SK-N-SH (cell line): ENCODE measurements at regions not wholly inside any gene's neighbourhood (a gene's known extent, or its start where the extent isn't known, plus 50 kb on each side); places are given as distances from the start of the nearest gene placed in this dataset.

Experiments used
- CTCF ChIA-PET: fragments of 300-600, 350-600 bp; formaldehyde crosslinking; extraction: SDS; loops from one replicate; lab custom pipeline; 2021; lab: Yijun Ruan, JAX
- POLR2A ChIA-PET: fragments of 350-600 bp; sonication (Branson Sonifier 250); formaldehyde crosslinking; extraction: SDS; loops from one replicate; lab custom pipeline; 2020; ENCODE audit warnings: antibody characterized with exemption, inconsistent platforms; lab: Yijun Ruan, JAX
- DNase-seq: peaks from one replicate; pipeline ENCODE4 v3.0.0; 2012
- H2AFZ ChIP-seq: fragments of 200-600 bp; sonication (generic); 2 replicates; pipeline ENCODE4 v1.8.1; 2016; ENCODE audit warnings: antibody characterized with exemption, mild to moderate bottlenecking, low read depth
- H3F3A ChIP-seq: fragments of 200-600 bp; sonication (generic); replicated peaks from 2 replicates; pipeline ENCODE3; 2016; ENCODE audit warnings: antibody characterized with exemption, mild to moderate bottlenecking; ENCODE audit not compliant: insufficient read depth
- H3K27ac ChIP-seq, 2 experiments: fragments of 200-500 bp in 1 of 2; fragments of 200-600 bp in 1 of 2; sonication (Bioruptor generic) in 1 of 2; sonication (generic), shearing (Covaris generic) in 1 of 2; 2 replicates each; pipeline versions ENCODE4 v1.5.1 to v1.6.1; 2014 to 2016; ENCODE audit warnings: low read depth in 2 of 2, inconsistent platforms in 1 of 2, low read length in 1 of 2, mild to moderate bottlenecking in 1 of 2, mixed read lengths in 1 of 2
- H3K27me3 ChIP-seq: fragments of 200-600 bp; sonication (generic), shearing (Covaris generic); 2 replicates; pipeline ENCODE4 v1.6.1; 2016; ENCODE audit warnings: mixed run types; ENCODE audit not compliant: insufficient read depth
- H3K36me3 ChIP-seq, 2 experiments: fragments of 200-500 bp in 1 of 2; fragments of 200-600 bp in 1 of 2; sonication (Bioruptor generic) in 1 of 2; sonication (generic) in 1 of 2; replicated peaks in 1 of 2; 2 replicates each; pipeline versions ENCODE3 to v1.5.1; 2014 to 2016; ENCODE audit warnings: low read length in 1 of 2, mild to moderate bottlenecking in 1 of 2; ENCODE audit not compliant: insufficient read depth in 2 of 2, control insufficient read depth in 1 of 2
- H3K4me1 ChIP-seq, 2 experiments: fragments of 200-500 bp in 1 of 2; fragments of 200-600 bp in 1 of 2; sonication (Bioruptor generic) in 1 of 2; sonication (generic), shearing (Covaris generic) in 1 of 2; 2 replicates each; pipeline versions ENCODE4 v1.5.1 to v1.6.1; 2014 to 2016; ENCODE audit warnings: low read depth in 1 of 2, low read length in 1 of 2, mixed run types in 1 of 2; ENCODE audit not compliant: insufficient read depth in 2 of 2, control insufficient read depth in 1 of 2
- H3K4me2 ChIP-seq: fragments of 200-600 bp; sonication (generic), shearing (Covaris generic); 2 replicates; pipeline ENCODE4 v1.6.1; 2017; ENCODE audit warnings: mixed run types
- H3K4me3 ChIP-seq, 2 experiments: fragments of 200-500 bp in 1 of 2; fragments of 200-600 bp in 1 of 2; sonication (Bioruptor generic) in 1 of 2; sonication (generic), shearing (Covaris generic) in 1 of 2; 2 replicates each; pipeline versions ENCODE4 v1.5.1 to v1.8.1; 2014 to 2016; ENCODE audit warnings: low read depth in 2 of 2, inconsistent platforms in 1 of 2, low read length in 1 of 2, mild to moderate bottlenecking in 1 of 2, mixed read lengths in 1 of 2, moderate library complexity in 1 of 2
- H3K79me2 ChIP-seq: fragments of 200-600 bp; sonication (generic); 2 replicates; pipeline ENCODE4 v1.8.1; 2017; ENCODE audit warnings: mild to moderate bottlenecking; ENCODE audit not compliant: insufficient read depth
- H3K9ac ChIP-seq: fragments of 200-600 bp; sonication (generic); 2 replicates; pipeline ENCODE4 v1.6.1; 2017; ENCODE audit warnings: mixed run types
- H3K9me2 ChIP-seq: fragments of 200-600 bp; sonication (generic); 2 replicates; pipeline ENCODE4 v1.6.1; 2017; ENCODE audit warnings: mixed run types
- H3K9me3 ChIP-seq: fragments of 200-600 bp; sonication (generic); 2 replicates; pipeline ENCODE4 v1.6.1; 2017; ENCODE audit warnings: mixed run types, mild to moderate bottlenecking, moderate library complexity
- H4K20me1 ChIP-seq: fragments of 200-600 bp; sonication (generic); 2 replicates; pipeline ENCODE4 v1.6.1; 2017; ENCODE audit warnings: mild to moderate bottlenecking, mixed run types; ENCODE audit not compliant: insufficient read depth
- EP300 ChIP-seq, 2 experiments: IDR thresholded peaks; 2 replicates each; pipeline versions ENCODE4 v1.4.0 to v1.6.1; 2012; ENCODE audit warnings: borderline replicate concordance in 1 of 2, low read depth in 1 of 2, low read length in 1 of 2
- EZH2phosphoT487 ChIP-seq: fragments of 200-600 bp; sonication (generic); IDR thresholded peaks from 2 replicates; pipeline ENCODE4 v1.6.1; 2017; ENCODE audit warnings: low read depth, mixed run types, mild to moderate bottlenecking, antibody characterized with exemption, moderate library complexity, borderline replicate concordance
- FOXJ3 ChIP-seq: sonication (generic); formaldehyde crosslinking; IDR thresholded peaks from 2 replicates; pipeline ENCODE4 v1.5.1; 2020; ENCODE audit warnings: mild to moderate bottlenecking, missing genetic modification reagents
- GABPA ChIP-seq: IDR thresholded peaks from 2 replicates; pipeline ENCODE4 v1.4.0; 2012; ENCODE audit warnings: low read depth, mild to moderate bottlenecking
- IRF3 ChIP-seq: fragments of 150-350 bp; IDR thresholded peaks from 2 replicates; pipeline ENCODE4 v1.6.1; 2016; ENCODE audit warnings: mild to moderate bottlenecking, low read depth, low read length
- JUND ChIP-seq: IDR thresholded peaks from 2 replicates; pipeline ENCODE4 v1.4.0; 2012
- MAX ChIP-seq: IDR thresholded peaks from 2 replicates; pipeline ENCODE4 v1.4.0; 2012; ENCODE audit warnings: low read depth
- MEF2A ChIP-seq: IDR thresholded peaks from 2 replicates; pipeline ENCODE4 v1.4.0; 2012; ENCODE audit warnings: low read depth, borderline replicate concordance
- MXI1 ChIP-seq: IDR thresholded peaks from 2 replicates; pipeline ENCODE4 v1.6.1; 2012; ENCODE audit warnings: mild to moderate bottlenecking, low read depth, low read length, improper control_type of control experiment
- NFIC ChIP-seq: IDR thresholded peaks from 2 replicates; pipeline ENCODE4 v1.4.0; 2012; ENCODE audit warnings: borderline replicate concordance
- RAD21 ChIP-seq: IDR thresholded peaks from 2 replicates; pipeline ENCODE4 v1.6.1; 2012; ENCODE audit warnings: mild to moderate bottlenecking, low read length
- REST ChIP-seq: IDR thresholded peaks from 2 replicates; pipeline ENCODE4 v1.6.1; 2012; ENCODE audit warnings: mild to moderate bottlenecking, low read depth, low read length, moderate library complexity
- RXRA ChIP-seq: IDR thresholded peaks from 2 replicates; pipeline ENCODE4 v1.4.0; 2012; ENCODE audit warnings: low read depth, mild to moderate bottlenecking, borderline replicate concordance
- TAF1 ChIP-seq: IDR thresholded peaks from 2 replicates; pipeline ENCODE4 v1.6.1; 2012; ENCODE audit warnings: low read depth, mild to moderate bottlenecking, low read length, moderate library complexity, borderline replicate concordance
- TCF12 ChIP-seq: IDR thresholded peaks from 2 replicates; pipeline ENCODE4 v1.4.0; 2012
- USF2 ChIP-seq: fragments of 150-350 bp; IDR thresholded peaks from 2 replicates; pipeline ENCODE4 v1.6.1; 2017; ENCODE audit warnings: antibody characterized with exemption, low read length, low read depth, borderline replicate concordance
- YY1 ChIP-seq: IDR thresholded peaks from 2 replicates; pipeline ENCODE4 v1.4.0; 2012; ENCODE audit warnings: low read depth, mild to moderate bottlenecking
- ZBTB33 ChIP-seq: IDR thresholded peaks from 2 replicates; pipeline ENCODE4 v1.4.0; 2012; ENCODE audit warnings: low read depth, borderline replicate concordance
- WGBS: methylation state at CpG from one replicate; pipeline ENCODE4 v1.1.6; 2017; ENCODE audit warnings: low lambda C conversion rate; 5-methylcytosine and 5-hydroxymethylcytosine counted together

- no peak for TF ChIP-seq REST
- no peak; a peak in 1 of 4 replicates for TF ChIP-seq EP300 (IDR thresholded peaks at IDR 0.05; ENCODE audit: borderline replicate concordance in 1 of 2, low read depth in 1 of 2, low read length in 1 of 2)
- peak; percentile 43; the same call in 1 of the 2 replicates for TF ChIP-seq TCF12
- TF ChIP-seq TAF1 = no peak
- TF ChIP-seq MAX = no peak
- TF ChIP-seq FOXJ3 = no peak
- TF ChIP-seq GABPA = no peak
- no peak for TF ChIP-seq RXRA
- TF ChIP-seq IRF3 = no peak
- TF ChIP-seq MXI1 = no peak
- TF ChIP-seq, all 33 proteins: peak for 7
Observed at GRCh38 chr1:30083800-30084464, 639.5 kb downstream of the MATN1 start (continued).

- Histone ChIP-seq H3K9me2 (no peaks in the 10 kb centered on the region), H3F3A (no peaks in the 10 kb centered on the region)
Observed at GRCh38 chr1:30081379-30082102, 641.8 kb downstream of the MATN1 start.

More at GRCh38 chr1:30081379-30082102, 641.8 kb downstream of the MATN1 start:
- TF ChIP-seq YY1 = no peak
- no peak for TF ChIP-seq TCF12
- no peak for TF ChIP-seq ZBTB33
- no peak for TF ChIP-seq EZH2phosphoT487
- TF ChIP-seq USF2 = no peak
- TF ChIP-seq GABPA = no peak
- no peak for TF ChIP-seq RAD21
- TF ChIP-seq NFIC = no peak
- no peak for TF ChIP-seq EP300 (IDR thresholded peaks at IDR 0.05; ENCODE audit: borderline replicate concordance in 1 of 2, low read depth in 1 of 2, low read length in 1 of 2)
- TF ChIP-seq JUND = no peak
- no peak for TF ChIP-seq IRF3
- no peak for TF ChIP-seq MEF2A
- no peaks in the 10 kb centered on the region for H3K27me3 ChIP-seq
- WGBS = 71% methylated on average over 6 of the region's 6 CpGs
- H2AFZ ChIP-seq = no peak overlapping the region
- peaks cover 22 to 25% of the 10 kb centered on the region in 2 experiments; a peak in 3 of 4 replicates for H3K4me1 ChIP-seq
- H3K27ac ChIP-seq = no peak overlapping the region
- H3K9me3 ChIP-seq = no peaks in the 10 kb centered on the region
- CTCF ChIA-PET = interaction anchor here (0.9 to 2.5 kb wide), 5 partner anchors 29 to 381 kb away, joined by 3 to 11 read pairs (median 5); no protein-coding TSS in a partner anchor
- no peak overlapping the region for H3K4me2 ChIP-seq
- H3K36me3 ChIP-seq = no peaks in the 10 kb centered on the region
- no peak overlapping the region for H3K9ac ChIP-seq
- POLR2A ChIA-PET = no interaction called here
- no peaks in the 10 kb centered on the region for H3K79me2 ChIP-seq
- no peaks in the 10 kb centered on the region for H4K20me1 ChIP-seq
- no peak for DNase-seq
- H3K4me3 ChIP-seq = no peak overlapping the region
